GM18520 (cell line): ENCODE measurements at regions not wholly inside any gene's neighbourhood (a gene's known extent, or its start where the extent isn't known, plus 50 kb on each side); places are given as distances from the start of the nearest gene placed in this dataset.
"Not testable (repeated sequence)": the region's sequence is repeated elsewhere in the genome, so short reads cannot be mapped to it uniquely, and the experiment has no call there.

Source experiments
- ATAC-seq: cut with Tn5 transposase; IDR thresholded peaks from one replicate; pipeline ENCODE4 v1.9.1; 2021; ENCODE audit not compliant: unreplicated experiment

DNA sequence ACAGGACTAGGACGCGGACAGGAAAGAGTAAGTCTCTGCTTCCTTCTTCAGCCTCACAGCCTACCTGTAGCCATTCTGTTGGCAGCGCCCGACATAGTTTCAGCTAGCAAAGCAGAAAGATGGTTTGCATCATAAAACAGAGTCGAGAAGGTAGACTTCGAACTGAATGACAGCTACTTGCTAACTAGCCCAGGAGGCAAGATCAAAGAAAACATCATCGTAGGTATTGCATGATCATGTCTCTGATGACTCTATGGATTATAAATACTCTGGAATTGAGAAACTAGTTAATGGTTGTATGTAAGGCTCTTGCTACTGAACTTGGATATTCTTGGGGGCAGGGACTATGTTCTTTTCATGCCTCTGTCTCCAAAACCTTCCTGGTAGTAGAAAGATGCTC, 333.1 kb upstream of the KLF3 start:
- no peak for ATAC-seq

DNA sequence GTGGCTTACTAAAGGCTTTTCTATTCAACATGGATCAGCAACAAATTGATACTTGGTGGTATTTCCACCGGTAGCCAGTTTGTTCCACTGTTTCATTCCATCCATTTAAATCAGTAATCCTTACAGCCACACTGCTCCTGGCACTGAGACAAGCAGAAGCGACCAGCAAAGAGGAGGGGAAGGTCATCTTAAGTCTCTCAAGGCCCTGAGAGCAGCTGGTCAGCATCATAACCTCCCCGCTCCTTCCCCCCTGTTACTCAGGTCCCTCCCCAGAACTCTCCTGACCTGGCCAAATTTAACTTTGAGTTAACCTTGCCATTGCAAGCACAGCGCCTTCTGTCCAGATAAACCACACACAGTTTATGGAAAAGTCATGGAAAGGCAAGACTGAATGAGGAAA, 331.3 kb upstream of the KLF3 start:
- ATAC-seq, result no peak

DNA sequence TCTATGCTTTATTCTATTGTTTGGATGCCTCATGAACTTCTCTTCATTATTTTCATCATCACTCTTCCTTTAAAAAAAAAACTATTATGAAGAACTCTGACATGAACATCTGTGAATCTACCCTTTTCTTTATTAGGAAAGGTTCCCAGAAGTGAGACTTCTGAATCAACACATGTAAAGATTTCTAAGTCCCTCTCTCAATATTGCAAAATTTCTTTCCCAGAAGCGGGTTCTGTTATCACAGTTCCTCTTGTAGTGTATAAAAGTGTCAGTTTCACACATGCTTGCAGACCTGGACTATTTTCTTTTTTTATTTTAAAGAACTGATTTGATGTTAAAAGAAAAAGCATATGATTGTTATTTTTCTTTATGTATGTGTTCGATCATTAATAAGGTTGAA, 330.8 kb upstream of the KLF3 start:
- ATAC-seq, result no peak

DNA sequence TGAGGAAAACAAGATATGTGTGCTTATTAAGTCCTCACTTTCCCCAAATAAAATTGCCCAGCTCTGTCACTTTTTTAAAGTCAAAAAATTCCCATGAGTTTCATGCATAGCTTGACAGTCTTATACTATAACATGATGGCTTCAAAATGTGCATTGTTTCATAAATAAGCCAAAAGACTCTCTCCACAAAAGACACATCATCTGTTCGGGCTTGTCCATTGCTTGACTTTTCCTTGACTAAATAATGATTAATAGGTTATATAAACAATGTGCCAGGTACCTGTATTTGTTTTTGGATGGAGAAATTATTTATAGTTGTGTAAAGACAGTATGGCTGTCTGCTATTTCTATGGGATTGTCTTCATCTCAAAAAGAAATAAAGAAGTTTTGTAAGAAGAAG, 329.2 kb upstream of the KLF3 start:
- no peak for ATAC-seq

DNA sequence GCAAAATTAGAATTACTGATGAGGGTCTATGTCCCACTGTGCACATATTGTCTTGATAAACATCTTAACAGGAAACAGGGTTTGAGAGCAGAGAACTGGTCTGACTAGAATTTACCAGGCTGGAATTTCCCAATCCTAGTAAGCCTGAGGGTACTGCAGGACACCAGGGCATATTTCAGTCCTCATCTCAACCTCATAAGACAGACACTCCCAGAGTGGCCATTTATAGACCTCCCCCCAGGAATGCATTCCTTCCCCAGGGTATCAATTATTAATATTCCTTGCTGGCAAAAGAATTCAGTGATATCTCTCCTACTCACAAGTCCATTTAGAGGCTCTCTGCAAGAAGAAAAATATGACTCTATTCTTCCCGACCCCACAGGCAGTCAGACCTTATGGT, 325.1 kb upstream of the KLF3 start:
- not testable (repeated sequence) for ATAC-seq

DNA sequence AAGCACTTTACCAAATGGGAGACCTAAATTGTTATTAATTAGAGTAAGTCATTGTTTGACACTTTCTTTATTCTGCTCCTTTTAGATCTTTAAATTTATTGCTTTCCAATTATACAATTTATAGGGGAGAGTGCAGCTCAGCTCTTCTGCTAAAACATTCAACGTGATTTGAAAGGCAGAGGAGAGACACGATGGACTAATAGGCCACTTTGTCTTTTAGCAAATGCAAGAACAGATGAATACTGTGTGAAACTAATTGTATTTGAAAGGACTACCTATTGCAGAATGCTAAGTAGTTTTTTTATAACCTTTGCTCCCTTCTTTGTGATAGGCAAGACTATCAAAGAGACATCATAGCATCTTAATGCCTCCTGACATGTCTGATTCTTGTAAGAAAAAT, 320.4 kb upstream of the KLF3 start:
- no peak for ATAC-seq

DNA sequence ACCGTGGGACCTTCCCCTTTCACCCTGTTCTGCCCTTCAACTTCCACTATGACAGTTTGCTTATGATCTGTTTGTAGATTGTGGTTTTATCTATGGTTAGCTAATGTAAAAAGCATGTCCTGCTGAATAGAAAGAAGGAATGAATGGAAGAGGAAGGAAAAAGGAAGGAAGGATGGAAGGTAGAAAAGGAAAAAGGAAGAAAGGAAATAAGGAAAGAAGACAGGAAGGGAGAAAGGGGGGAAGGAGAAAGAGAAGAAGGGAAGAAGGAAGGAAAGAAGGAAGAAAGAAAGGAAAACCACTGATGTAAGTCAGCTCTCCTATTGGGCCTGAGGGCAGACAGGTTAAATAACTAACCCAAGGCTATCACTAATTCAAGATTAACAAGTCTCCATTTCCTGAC, 319.1 kb upstream of the KLF3 start:
- ATAC-seq, result no peak

DNA sequence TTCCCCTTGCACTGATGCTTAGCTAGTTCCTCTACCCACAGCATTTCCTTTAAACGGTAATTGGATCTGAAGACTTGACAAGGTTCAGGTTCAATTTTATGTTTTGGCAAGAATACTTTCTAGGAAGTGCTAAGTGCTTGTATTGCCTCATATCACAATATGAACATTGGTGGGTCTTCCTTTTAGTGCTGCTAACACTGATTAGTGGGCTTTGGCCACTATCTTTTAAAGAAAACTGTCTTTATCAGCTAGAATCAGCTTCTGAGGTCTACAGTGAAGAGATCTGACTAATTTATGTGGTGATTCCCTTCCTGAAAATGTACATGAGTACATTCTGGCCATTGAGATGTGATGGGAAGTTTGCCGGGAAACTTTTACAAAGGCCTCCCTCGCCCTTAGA, 316.7 kb upstream of the KLF3 start:
- no peak for ATAC-seq

DNA sequence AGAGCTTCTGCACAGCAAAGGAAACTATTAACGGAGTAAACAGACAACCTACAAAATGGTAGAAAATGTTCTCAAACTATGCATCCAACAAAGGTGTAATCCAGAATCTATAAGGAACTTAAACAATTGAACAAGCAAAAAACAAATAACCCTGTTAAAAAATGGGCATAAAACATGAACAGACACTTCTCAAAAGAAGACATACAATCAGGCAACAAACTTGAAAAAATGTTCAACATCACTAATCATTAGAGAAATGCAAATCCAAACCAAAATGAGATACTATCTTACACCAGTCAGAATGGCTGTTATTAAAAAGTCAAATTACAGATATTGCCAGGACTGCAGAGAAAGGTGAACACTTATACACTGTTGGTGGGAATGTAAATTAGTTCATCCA, 309.6 kb upstream of the KLF3 start:
- no peak for ATAC-seq

DNA sequence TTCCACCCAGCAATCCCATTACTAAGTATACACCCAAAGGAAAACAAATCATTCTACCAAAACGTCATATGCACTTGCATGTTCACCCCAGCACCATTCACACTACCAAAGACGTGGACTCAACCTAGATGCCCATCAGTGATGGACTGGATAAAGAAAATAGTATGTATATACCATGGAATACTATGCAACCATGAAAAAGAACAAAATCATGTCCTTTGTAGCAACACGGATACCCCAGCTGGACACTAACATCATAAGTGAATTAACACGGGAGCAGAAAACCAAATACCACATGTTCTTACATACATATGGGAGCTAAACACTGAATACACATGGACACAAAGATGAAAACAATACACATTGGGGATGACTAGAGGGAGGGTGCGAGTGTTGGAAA, 309.1 kb upstream of the KLF3 start:
- no peak for ATAC-seq

DNA sequence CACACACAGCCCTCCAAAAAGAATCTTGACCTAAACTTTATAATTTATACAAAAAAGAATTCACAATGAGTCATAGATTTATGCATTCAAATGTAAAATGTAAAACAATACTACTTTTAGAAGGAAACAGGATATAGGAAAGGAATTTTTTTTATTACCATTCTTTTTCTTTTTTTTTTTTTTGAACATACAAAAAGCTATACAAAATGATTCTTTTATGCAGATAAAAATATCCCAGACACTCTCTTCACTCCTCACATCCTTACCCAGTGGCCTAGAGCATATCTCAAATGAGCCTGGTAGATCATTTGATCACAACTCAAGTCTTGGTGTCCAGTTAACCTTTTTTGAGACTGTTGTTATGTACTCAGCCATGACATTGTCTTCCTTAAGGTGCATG, 307.3 kb upstream of the KLF3 start:
- no peak for ATAC-seq

DNA sequence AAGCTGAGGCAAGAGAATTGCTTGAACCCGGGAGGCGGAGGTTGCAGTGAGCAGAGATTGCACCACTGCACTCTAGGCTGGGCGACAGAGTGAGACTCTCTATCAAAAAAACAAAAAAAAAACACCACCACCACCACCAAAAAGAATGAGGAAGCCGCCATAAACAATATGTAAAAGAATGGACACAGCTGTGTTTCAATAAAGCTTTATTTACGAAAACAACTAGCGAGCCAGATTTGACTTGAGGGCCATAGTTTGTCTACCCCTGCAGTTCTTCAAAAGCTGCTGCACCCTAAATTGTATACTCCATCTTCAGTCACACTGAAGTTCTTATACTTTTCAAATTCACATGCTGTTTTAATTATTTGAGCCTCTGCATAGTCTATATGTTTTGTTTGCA, 306.5 kb upstream of the KLF3 start:
- no peak for ATAC-seq

DNA sequence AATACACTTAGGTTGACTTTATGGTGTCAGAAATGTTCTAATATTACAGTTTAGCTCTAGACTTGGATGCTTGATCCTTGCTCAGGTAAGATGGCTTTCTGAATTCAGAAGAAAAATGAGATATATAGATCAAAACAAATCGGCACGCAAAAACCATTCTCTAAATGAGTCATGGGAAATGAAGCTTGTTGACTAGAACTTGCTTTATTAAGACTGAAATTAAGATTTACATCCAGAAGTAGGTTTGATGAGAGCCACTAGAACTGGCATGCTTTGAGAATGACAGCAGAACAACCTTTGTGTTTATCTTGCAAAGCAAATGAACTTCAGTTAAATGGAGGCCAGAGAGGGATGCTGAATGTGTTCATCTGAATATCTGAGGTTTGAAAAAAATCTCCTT, 304.9 kb upstream of the KLF3 start:
- ATAC-seq, result no peak

DNA sequence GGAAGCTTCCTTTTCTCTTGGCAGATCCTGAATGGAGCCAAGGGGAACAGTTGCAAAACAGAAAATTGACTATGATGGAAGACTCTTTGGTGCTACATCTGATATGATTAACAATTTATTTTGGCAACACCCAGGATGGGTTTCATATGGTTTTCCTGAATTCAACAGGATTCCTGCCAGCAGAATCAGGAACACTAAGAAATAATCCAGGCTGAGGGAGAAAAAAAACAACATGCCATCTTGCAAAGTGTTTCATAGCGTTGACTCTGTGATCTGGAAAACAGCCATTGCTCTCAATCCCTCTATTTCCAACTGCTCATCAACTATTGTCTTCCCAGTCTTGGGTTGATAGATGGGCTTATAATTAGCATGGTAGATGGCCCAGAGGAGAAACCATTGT, 303.8 kb upstream of the KLF3 start:
- ATAC-seq, result no peak

DNA sequence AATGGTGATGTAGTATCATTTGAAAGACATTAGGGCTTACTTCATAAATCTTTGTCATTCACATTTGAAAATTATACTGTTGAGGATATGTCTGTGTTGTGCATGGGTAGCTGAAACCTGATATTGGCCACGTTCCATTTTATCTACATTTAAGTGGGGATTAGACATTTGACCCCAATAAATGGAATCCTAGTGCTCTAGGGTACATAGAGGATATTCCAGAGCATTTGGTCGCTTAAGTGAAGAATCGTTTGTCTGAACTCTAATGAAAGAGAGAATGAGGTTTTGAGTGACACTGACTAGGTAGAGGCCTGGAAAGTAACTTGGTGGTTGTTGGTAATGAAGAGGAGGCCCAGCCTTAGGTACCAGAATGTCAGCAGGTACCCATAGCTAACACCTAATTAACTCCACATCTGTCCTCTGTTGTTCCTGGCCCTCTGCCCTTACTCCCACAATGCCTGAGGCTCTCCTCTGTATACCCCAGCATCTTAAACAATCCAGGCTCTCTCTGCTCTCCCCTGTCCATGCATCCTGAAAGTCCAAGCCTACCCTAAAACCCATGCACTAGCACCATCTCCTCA, 299.5 kb upstream of the KLF3 start:
- no peak for ATAC-seq

DNA sequence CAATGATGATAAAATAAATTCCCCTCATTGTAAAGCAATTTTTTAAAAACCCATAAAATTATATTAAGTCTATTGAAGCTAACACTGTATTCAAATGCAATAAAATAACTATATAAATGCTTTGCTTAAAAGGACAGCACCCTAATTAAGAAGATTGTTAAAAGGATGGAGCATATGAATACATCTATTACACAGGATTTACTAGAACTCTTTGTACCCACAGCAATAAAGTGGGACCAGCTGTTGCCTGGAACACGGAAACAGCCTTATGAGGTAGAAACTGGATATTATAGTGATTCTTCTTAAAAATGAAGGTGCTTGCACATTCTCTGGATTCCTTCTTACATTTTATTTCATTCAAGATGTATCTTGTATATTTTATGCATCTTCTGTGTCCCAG, 298.7 kb upstream of the KLF3 start:
- ATAC-seq, result no peak

DNA sequence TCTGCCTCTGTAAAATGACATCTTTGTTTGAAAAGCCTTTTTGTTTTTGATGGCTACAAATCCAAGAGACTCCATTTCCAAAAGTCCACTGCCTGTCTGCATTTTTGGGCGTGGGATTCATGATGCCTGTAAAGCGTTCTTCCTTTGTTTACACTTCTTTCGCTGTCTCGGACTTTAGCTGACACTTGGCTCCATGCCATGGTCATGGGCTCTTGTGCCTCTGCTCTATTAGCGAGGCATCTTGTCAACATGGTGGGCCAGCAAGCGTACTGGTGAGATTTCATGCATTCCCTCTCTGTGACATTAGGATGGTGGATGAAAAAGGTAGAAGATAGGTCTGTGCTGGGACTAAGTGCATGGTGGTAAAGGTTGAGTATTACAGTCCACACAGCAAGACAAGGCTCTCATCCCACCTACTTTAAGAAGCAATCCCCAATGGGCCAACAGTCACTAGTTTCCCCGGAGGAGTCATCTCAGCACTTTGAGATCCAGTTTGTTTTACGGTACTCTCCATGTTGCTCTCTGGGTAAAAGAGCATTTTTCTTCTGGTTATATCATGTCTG, 298.2 kb upstream of the KLF3 start:
- ATAC-seq, result no peak

DNA sequence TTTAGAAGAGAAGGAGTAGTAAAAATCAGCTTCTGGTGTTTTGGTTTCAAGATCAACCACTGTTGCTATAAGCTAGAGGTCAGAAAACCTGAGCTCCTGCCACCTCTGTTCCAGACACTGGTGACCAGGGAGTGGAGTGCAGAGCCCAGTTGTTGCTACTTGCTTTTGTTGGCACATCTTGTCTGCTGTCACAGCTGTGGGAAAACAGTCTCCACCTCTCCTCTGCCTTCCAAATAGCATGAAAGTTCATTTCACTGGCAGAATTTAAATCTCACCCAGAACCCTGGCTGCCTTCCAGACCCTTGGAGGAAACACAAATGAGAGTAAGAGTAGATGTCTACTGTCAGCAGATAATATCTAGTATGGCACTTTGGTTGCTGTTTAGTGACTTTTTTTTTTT, 297.5 kb upstream of the KLF3 start:
- no peak for ATAC-seq

DNA sequence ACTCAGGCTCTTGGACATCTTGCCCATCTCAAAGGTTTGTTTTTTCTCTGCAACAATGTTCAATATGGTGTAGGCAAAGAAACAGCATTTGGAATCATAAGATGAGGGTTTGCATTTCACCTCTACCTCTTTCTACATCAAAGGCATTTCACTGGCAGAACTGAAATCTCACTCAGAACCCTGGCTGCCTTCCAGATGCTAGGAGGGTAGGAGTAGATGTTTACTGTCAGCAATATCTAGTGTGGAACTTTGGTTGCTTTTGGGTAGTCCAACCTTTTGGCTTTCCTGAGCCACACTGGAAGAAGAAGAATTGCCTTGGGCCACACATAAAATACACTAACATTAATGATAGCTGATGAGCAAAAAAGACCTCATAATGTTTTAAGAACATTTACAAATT, 297.0 kb upstream of the KLF3 start:
- ATAC-seq, result no peak

DNA sequence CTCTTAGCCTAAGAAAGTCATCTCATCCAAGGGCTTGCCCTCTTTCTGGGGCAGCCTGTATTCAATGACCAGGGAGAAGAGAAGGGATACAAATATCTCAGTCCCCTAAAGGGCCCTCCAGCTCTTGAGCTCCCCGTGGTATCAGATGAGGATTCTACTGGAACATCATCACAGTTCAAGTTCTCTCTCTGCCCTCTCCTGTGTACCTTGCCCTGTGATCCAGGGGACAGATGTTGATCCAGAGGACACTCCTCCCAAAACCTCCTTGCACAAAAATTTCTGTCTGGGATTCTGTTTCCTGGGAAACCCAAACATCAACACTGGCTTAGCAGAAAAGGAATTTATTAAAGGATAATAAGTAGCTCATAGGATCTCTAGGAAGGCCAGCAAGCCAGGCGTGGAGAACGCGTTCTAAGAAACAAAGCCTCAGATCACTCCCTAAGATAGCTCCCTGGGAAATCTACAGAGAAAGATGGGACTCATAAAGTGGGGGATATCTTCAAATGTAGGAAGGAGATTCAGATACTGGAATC, 296.3 kb upstream of the KLF3 start:
- no peak for ATAC-seq

DNA sequence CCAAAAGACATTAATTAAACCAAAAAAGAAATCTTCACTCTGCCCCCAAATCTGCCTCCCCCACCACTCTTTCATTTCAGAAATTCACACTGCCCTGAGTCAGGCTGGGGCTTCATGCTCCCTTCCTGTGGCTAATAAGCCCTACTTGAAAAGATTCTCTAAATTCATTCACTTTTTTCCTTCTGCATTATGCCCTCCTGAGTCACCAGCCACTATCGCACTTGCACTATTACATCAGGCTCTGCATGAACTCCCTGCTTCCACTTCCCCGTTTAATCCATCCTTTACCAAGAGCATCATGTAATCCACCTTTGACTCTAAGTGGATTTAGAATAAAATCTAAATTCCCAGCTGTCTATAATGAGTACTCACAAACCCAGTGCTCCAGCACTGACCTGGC, 295.4 kb upstream of the KLF3 start:
- ATAC-seq, result no peak

DNA sequence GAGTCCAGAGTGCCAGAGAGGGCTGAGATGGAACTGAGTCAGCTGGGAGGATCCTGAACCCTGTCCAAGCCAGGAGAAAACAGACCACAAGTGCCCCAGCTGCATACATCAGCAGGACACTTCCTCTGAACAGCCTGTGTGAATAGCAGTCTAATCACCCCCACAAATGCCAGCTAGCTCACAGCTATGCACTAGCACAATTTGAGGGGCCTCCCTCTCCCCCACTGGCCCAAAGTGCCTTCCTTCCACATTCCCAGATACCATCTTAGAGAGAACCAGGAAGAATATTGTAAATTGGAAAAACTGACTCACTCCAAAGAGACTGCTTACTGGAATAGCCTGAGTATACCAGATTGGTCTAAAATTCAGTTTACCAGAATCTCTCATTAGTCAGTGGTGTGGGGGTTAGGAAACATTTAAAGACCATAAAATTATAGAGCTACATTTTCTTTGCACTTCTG, 292.6 kb upstream of the KLF3 start:
- no peak for ATAC-seq

DNA sequence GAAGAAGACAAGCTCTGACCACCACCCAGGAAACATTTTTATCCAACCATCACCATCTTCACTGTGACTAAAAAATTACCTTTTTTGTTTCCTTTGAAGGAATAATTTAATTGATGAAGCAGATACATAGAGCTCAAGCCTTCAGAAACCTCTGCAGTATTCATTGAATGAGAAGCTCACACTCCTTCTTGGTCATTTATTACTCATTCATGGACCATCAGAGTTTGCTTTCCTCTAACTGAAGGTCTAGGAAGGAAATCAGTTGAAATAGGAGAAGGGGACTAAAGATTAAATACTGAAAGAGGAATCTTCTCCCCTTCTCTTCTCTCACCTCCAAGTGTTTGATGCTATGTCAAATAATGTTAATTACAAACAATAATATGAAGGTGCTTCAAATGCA, 290.6 kb upstream of the KLF3 start:
- no peak for ATAC-seq
